ENCODE measurements at regions not wholly inside any gene's neighbourhood (a gene's known extent, or its start where the extent isn't known, plus 50 kb on each side); places are given as distances from the start of the nearest gene placed in this dataset.

DNA sequence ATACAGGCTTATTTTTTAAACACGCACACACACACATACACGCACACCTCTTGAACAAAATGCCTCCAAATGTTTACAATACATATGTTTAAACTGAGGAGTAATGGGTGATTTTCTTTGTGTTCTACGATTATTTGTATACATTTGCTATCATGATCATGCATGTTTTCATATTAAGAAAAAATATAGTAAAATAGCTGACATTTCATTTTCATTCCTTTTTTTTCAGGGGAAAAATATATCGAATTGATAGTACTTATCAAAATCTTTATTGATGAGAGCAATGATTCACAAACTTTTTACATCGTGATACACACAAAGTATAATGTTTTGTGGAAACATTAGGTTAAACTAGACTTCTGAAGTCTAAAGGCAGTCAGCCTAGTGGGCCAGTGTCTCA lies 618.9 kb downstream of the TECRL start:
- no peak for DNase-seq

GRCh38 chr4:63788271-63788670 lies 621.0 kb downstream of the TECRL start:
- no peak for DNase-seq

DNA sequence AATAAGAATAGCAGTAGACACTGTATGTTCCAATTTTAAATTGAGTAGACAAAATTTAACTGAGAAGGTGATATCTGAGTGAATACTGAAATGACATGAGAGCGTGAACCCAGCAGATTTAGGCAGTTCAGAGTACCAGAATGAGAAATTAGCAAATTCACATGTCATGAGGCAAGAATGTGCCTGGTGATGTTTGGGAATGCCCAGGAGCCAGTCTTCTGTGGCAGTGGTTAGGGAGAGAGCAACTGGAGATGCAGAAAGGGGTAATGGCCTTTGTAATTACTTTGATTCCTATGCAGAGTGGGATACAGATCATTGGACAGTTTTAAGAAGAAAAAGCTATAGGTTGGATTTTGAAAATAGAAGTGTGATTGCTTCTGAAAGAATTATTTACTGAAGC lies 621.9 kb downstream of the TECRL start:
- DNase-seq: no peak

DNA sequence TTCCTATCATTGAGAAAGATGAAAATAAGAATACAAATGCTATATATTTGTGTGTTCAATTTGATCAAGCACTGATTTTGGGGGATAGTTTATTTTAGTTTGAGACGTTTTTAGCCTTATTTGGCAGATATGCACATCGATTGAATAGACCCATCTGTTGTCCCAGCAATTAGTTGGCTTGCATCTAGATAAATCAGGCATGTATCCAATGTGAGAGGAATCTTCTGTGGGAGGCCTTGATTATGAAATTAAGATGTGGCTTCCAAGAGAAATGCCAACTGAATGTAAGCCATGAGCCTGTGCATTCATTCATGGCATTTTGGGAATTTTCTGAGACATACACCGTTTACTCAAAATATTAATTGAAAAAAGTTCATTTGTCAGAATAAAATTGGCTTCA lies 623.1 kb downstream of the TECRL start:
- DNase-seq: no peak

DNA sequence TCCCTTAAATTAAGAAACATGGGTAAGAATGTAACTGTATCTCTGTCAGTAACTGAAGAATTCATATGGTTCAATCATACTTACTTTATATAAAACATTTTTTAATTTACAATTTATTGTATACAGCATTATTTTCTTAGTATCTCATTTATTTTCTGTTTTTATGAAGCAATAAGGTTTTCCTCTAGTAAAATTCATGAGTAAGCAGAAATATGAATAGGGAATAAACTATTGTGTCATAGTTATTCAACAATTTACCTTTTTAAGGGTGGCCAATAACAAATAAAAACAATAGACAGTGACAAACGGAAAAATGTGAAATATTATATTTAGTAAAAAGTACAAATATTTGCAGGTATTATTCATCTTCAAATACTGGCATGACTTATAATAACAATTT lies 624.4 kb downstream of the TECRL start:
- no peak for DNase-seq

- DNase-seq: no peak
Measured at GRCh38 chr4:63777601-63778000, 631.6 kb downstream of the TECRL start.

DNA sequence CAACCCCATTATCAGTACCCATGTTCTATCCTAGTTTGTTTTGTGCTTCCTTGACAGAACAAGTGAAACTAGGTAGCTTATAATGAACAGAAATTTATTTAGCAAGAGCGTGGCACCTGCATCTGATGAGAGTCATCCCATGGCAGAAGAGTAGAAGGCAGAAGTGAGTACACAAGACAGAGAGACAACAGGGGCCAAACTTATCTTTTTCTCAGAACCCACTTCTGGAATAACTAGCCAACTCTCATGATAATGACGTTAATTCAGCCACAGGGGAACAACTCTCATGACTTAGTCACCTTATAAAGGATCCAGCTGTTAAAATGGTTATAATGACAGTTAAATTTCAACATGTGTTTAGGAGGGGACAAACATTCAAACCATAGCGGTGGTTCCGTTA lies 644.9 kb downstream of the TECRL start:
- no peak for DNase-seq

DNA sequence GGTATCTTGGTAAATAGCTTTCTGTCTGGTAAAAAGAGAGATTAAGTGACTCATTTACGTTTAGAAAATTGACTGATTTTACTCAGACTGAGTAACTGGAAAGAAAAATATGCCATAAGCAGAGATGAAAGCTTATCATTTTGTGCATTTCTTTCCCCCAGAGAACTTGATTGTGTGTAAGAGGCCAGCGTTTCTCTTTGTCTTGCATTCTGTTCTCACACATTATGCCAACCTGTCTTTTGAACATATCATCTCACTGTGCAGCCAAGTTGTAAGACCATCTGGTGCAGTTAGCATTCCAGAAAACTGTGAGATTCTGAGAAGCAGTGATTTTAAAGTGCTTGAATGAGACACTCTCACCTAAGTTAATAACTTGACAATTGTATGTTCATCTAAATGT lies 651.3 kb downstream of the TECRL start:
- DNase-seq: no peak

DNA sequence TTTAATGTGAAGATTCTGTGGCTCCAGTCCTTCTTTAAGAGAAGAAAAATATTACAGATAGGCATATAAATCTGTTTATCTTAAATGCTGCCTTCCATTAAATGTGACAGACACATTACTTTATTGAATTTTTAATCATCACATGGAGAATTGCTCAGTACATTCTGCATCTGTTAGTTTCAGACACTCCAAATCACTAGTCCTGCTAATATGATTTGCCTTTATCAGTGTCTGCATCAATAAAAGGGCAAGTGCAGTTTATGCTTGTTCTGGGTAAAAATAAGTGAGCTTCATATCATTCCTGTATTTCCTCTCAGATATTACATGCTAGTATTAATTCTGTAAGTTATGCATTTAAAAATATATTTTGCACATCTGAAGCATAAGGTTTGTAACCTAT lies 666.4 kb downstream of the TECRL start:
- DNase-seq: no peak

- DNase-seq: no peak
Measured at GRCh38 chr4:63729519-63729918, 679.7 kb downstream of the TECRL start.

GRCh38 chr4:63728480-63729177 lies 680.6 kb downstream of the TECRL start:
- DNase-seq: peak; percentile 17

GRCh38 chr4:63717384-63717783 lies 691.9 kb downstream of the TECRL start:
- DNase-seq: no peak

- no peak for DNase-seq
Measured at GRCh38 chr4:63708661-63709060, 700.6 kb downstream of the TECRL start.

GRCh38 chr4:63700569-63700968 lies 708.7 kb downstream of the TECRL start:
- no peak for DNase-seq

- no peak for DNase-seq
Measured at GRCh38 chr4:63693321-63693720, 715.9 kb downstream of the TECRL start.

GRCh38 chr4:63678358-63678931 lies 730.8 kb downstream of the TECRL start:
- no peak for DNase-seq

GRCh38 chr4:63670735-63671134 lies 738.5 kb downstream of the TECRL start:
- DNase-seq: no peak

GRCh38 chr4:63663870-63664269 lies 745.4 kb downstream of the TECRL start:
- no peak for DNase-seq

- DNase-seq: no peak
Measured at GRCh38 chr4:63644396-63644795, 764.9 kb downstream of the TECRL start.

- no peak for DNase-seq
Measured at GRCh38 chr4:63637270-63637669, 772.0 kb downstream of the TECRL start.

GRCh38 chr4:63632858-63633257 lies 776.4 kb downstream of the TECRL start:
- no peak for DNase-seq

DNA sequence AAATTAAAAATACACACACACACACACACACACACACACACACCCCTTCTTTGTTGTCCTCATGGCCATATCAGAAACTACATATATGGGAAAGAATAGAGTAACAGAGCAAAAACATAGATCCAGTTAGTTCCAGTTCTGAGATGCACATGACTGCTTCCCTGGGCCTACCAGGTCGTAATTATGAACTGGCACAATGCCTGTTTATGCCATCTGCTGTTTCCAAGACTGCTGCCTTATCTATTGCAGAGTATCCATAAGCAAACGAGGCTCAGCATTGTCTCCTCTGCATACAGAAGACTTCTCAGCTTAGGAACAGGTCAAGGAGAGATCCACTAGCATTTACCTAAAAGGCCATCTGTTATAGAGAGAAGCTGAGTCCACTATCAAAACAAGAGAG lies 789.0 kb downstream of the TECRL start:
- no peak for DNase-seq

GRCh38 chr4:63619771-63620170 lies 789.5 kb downstream of the TECRL start:
- DNase-seq: no peak

GRCh38 chr4:63618883-63619718 lies 790.1 kb downstream of the TECRL start:
- no peak for DNase-seq
